K562 (cell line): ENCODE measurements at regions not wholly inside any gene's neighbourhood (a gene's known extent, or its start where the extent isn't known, plus 50 kb on each side); places are given as distances from the start of the nearest gene placed in this dataset.

Experiments used
- ATAC-seq: fragments of 200-7000 bp; cut with Tn5 transposase; 3 replicates; pipeline ENCODE4 v1.9.1; 2020; ENCODE audit warnings: moderate library complexity
- BruUV-seq: library from RNA; stranded (reverse); fragments of 400-500 nt; replicated peaks from 2 replicates; lab custom pipeline; 2021; lab: Mats Ljungman, UMichigan
- CTCF ChIA-PET: fragments of 300-600 bp; formaldehyde crosslinking; extraction: SDS; loops from one replicate; lab custom pipeline; 2021; ENCODE audit warnings: low intra/inter-chr PET ratio; lab: Yijun Ruan, JAX
- POLR2A ChIA-PET: fragments of 300-600, 350-650 bp; sonication (Branson Sonifier 250); formaldehyde crosslinking; extraction: SDS; loops from one replicate; lab custom pipeline; 2021; ENCODE audit warnings: antibody characterized with exemption, inconsistent platforms; lab: Yijun Ruan, JAX
- DNase-seq, 4 experiments: peaks; one replicate each; pipeline versions ENCODE4 v3.0.0 to v3.0.0-alpha.2; 2011 to 2018; ENCODE audit warnings: low spot score in 3 of 4, mixed read lengths in 3 of 4; ENCODE audit errors: extremely low read depth in 1 of 4
- FAIRE-seq: peaks from 2 replicates; lab custom pipeline; 2011; peaks lifted over from hg19 to GRCh38; lab: Jason Lieb, UNC
- H2AFZ ChIP-seq: 2 replicates; pipeline ENCODE4 v1.6.0; 2011; ENCODE audit warnings: low read depth, low read length, control low read depth, inconsistent platforms
- H3K27ac ChIP-seq: fragments of 200-600 bp; 3 replicates; pipeline ENCODE4 v1.8.0; 2011; ENCODE audit warnings: low read depth, mild to moderate bottlenecking, control low read depth, inconsistent platforms, low read length, moderate library complexity, mixed read lengths; ENCODE audit errors: extremely low read depth
- H3K27me3 ChIP-seq, 2 experiments: fragments of 300-600 bp in 1 of 2; 2 replicates in 1 of 2; 3 replicates in 1 of 2; pipeline versions ENCODE4 v1.6.0 to v1.8.0; 2011; ENCODE audit warnings: inconsistent platforms in 2 of 2, low read length in 2 of 2, mild to moderate bottlenecking in 1 of 2, mixed read lengths in 1 of 2, moderate library complexity in 1 of 2; ENCODE audit not compliant: control insufficient read depth in 2 of 2, insufficient read depth in 2 of 2
- H3K36me3 ChIP-seq: fragments of 300-600 bp; 3 replicates; pipeline ENCODE4 v1.8.0; 2011; ENCODE audit warnings: mild to moderate bottlenecking, low read length, inconsistent platforms; ENCODE audit not compliant: control insufficient read depth, insufficient read depth
- H3K4me1 ChIP-seq, 2 experiments: fragments of 200-600 bp in 1 of 2; replicated peaks in 1 of 2; 2 replicates in 1 of 2; 3 replicates in 1 of 2; pipeline versions ENCODE4 v1.5.1 to v1.8.0; 2011; ENCODE audit warnings: inconsistent platforms in 2 of 2, low read length in 2 of 2, mild to moderate bottlenecking in 1 of 2, mixed read lengths in 1 of 2, moderate library complexity in 1 of 2; ENCODE audit not compliant: control insufficient read depth in 2 of 2, insufficient read depth in 2 of 2
- H3K4me2 ChIP-seq: 2 replicates; pipeline ENCODE4 v1.6.1; 2011; ENCODE audit warnings: low read length, control low read depth, inconsistent platforms, mixed read lengths; ENCODE audit not compliant: insufficient read depth
- H3K4me3 ChIP-seq: fragments of 200-600 bp; sonication (generic), shearing (Covaris generic); 2 replicates; pipeline ENCODE4 v1.5.1; 2016; ENCODE audit warnings: control low read depth, inconsistent platforms
- H3K79me2 ChIP-seq: fragments of 200-600 bp; 3 replicates; pipeline ENCODE4 v1.8.0; 2011; ENCODE audit warnings: low read length, inconsistent platforms; ENCODE audit not compliant: control insufficient read depth, insufficient read depth
- H3K9ac ChIP-seq, 2 experiments: 2 replicates each; pipeline versions ENCODE4 v1.6.0 to v1.6.1; 2011; ENCODE audit warnings: low read depth in 2 of 2, low read length in 2 of 2, control low read depth in 1 of 2, inconsistent platforms in 1 of 2, mild to moderate bottlenecking in 1 of 2, mixed read lengths in 1 of 2; ENCODE audit not compliant: insufficient read depth in 1 of 2
- H3K9me1 ChIP-seq: one replicate; pipeline ENCODE4 v1.6.0; 2011; ENCODE audit warnings: inconsistent platforms, mild to moderate bottlenecking, low read length, moderate library complexity; ENCODE audit not compliant: control insufficient read depth, insufficient read depth
- H3K9me3 ChIP-seq: replicated peaks from 2 replicates; pipeline ENCODE4 v1.5.1; 2011; ENCODE audit warnings: low read depth, low read length, inconsistent platforms; ENCODE audit not compliant: control insufficient read depth, insufficient read depth
- H4K20me1 ChIP-seq: replicated peaks from 2 replicates; pipeline ENCODE4 v1.6.1; 2011; ENCODE audit warnings: low read length, inconsistent platforms, mixed read lengths; ENCODE audit not compliant: control insufficient read depth, insufficient read depth
- KDM2B ChIP-seq: fragments of 250-450 bp; sonication (Bioruptor Pico); IDR thresholded peaks from 2 replicates; pipeline ENCODE4 v1.8.0; 2021; ENCODE audit warnings: mild to moderate bottlenecking, moderate library complexity
- KLF6 ChIP-seq: fragments of 250-450 bp; sonication (Bioruptor Pico); IDR thresholded peaks from 2 replicates; pipeline ENCODE4 v1.4.0; 2020; ENCODE audit warnings: mild to moderate bottlenecking, moderate library complexity, borderline replicate concordance
- SREBF2 ChIP-seq: sonication (generic); formaldehyde crosslinking; IDR thresholded peaks from 2 replicates; pipeline ENCODE4 v1.4.0; 2020; ENCODE audit warnings: mild to moderate bottlenecking, missing genetic modification reagents
- ZNF592 ChIP-seq: fragments of 450-650 bp; IDR thresholded peaks from 2 replicates; pipeline ENCODE4 v1.6.1; 2017; ENCODE audit warnings: antibody characterized with exemption, mild to moderate bottlenecking
- WGBS: fragments of 100-300 bp; shearing (Covaris generic); methylation state at CpG from one replicate; pipeline ENCODE4 v1.1.6; 2016; ENCODE audit warnings: low coverage, mixed read lengths; ENCODE audit not compliant: insufficient coverage; ENCODE audit errors: missing lambda C conversion rate; 5-methylcytosine and 5-hydroxymethylcytosine counted together
- in situ Hi-C: fragments of 300-500 bp; cut with MboI; formaldehyde crosslinking; loops from 4 replicates; pipeline ENCODE4 v1.15.0; 2018; ENCODE audit warnings: inconsistent platforms, mixed read lengths
- intact Hi-C: fragments of 100-400 bp; cut with micrococcal nuclease; formaldehyde crosslinking; loops from 2 replicates; pipeline ENCODE4 v1.14.2; 2022

- TF ChIP-seq ZNF592 (no peak), KLF6 (no peak), KDM2B (CRISPR knock-in tag) (no peak)
Observed at GRCh38 chr11:69922015-69922595, 102.9 kb upstream of the FGF3 start (continued).

GRCh38 chr11:69922596-69923111, 103.4 kb upstream of the FGF3 start:
- Histone ChIP-seq H3K27me3 (peaks cover 17 to 74% of the 10 kb centered on the region in 2 experiments; a peak in 4 of 5 replicates), H3K79me2 (no peaks in the 10 kb centered on the region), H3K9me3 (no peaks in the 10 kb centered on the region), H2AFZ (no peak overlapping the region), H3K36me3 (no peaks in the 10 kb centered on the region), H3K4me3 (no peak overlapping the region), H3K27ac (no peak overlapping the region), H3K4me1 (peaks cover 5 to 32% of the 10 kb centered on the region in 2 experiments; a peak in 4 of 5 replicates), H3K4me2 (no peak overlapping the region), H3K9ac (no peak overlapping the region), H4K20me1 (peaks cover 7% of the 10 kb centered on the region), H3K9me1 (no peaks in the 10 kb centered on the region)
- 8% methylated on average over 12 of the region's 14 CpGs for WGBS
- intact Hi-C loops, result no loop called here
- ChIA-PET CTCF (no interaction called here), POLR2A (interaction anchor here (0.6 to 0.7 kb wide), 2 partner anchors 339 to 794 kb away, joined by 3 to 5 read pairs; no protein-coding TSS in a partner anchor)
- BruUV-seq, result no TSS peak
- TF ChIP-seq SREBF2 (CRISPR knock-in tag), result no peak
- ATAC-seq (no peak), DNase-seq (no peak), FAIRE-seq (no peak)
- in situ Hi-C loops, result no loop called here
